Stimulated activated CD8-positive, alpha-beta memory T cell treated with anti-CD3 and anti-CD28 coated beads, Interleukin-4, amount 100 ng/mL, for 4 hours (primary cell): ENCODE measurements at regions not wholly inside any gene's neighbourhood (a gene's known extent, or its start where the extent isn't known, plus 50 kb on each side); places are given as distances from the start of the nearest gene placed in this dataset.
"Not testable (repeated sequence)": the region's sequence is repeated elsewhere in the genome, so short reads cannot be mapped to it uniquely, and the experiment has no call there.

Source experiments
- DNase-seq, 2 donors: peaks; one replicate each; pipeline ENCODE4 v3.0.0-alpha.2; 2020; ENCODE audit warnings: low read depth in 2 of 2, low spot score in 1 of 2

DNA sequence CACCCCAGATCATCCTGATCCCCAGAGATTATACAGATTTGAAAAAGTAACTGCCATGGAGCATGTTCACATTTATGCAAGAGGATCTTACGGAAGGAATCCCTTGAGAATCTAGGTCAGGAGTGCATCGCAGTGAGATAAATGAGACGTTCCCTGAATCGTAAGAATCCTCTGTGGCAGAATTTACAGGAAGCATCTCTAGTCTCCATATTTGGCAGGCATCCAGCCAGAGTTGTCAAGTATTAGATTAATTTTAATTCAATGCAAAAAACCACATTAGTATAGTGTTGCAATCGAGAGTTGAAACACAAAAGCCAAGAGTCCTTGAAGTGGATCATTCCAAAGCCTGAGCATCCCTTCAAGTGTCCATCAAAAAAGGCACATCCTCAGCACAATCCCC is 100.8 kb downstream of the RRAGC start:
- no peak for DNase-seq

DNA sequence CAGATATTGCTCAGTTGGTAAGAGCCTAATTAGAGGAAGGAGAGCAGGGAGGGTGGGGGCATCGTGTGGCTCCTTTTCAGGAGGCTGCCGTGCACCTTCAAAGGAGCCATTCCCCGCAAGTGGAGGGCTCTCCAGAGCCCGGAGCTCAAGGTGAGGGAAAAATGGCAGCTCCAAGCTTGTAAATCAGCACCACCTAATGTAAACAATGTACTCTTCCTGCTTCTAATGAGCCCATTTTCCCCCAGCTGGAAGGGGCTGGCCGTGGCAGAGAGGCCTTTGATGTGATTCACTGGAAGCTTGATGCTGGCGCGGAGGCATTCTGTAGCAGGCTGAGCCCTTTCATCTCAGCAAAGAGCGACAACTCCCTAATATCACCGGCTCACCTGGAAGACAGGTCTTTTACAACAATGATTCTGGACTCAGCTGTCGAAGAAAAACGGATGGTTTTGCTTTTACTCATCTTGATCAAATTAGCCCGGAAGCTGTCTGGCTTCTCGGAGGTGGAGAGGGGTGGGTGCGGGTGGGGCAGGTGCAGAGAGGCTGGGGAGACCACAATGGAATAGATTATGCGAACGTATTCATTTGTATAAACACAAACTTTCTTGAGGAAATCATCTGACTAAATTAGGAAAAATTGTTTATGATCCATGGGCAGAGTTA is 112.5 kb downstream of the RRAGC start:
- DNase-seq: no peak

DNA sequence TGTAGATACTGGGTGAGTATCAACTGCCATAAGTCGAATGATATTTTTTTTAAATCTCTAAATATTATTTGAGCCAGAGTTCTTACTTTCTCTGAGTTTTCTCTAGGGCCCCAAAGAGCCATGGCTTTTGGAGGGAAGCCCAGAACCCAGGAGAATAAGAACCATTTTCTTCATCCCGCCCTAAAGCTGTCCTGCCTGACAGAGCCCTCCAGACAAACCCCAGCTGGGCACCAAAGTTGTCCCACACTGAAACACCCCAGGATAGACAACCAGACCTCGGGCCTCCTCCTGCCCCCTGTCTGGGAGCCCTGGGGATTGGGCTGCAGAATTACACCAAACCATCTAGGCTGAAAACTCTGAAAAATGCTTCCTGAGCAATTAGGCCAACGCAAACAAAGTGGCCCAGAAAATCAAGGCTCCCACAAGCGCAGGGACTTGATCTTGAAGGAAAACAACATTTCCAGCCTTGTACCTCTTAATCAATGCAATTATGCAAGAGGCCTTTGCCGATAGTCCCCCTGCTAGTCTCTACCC is 113.1 kb downstream of the RRAGC start:
- no peak for DNase-seq

DNA sequence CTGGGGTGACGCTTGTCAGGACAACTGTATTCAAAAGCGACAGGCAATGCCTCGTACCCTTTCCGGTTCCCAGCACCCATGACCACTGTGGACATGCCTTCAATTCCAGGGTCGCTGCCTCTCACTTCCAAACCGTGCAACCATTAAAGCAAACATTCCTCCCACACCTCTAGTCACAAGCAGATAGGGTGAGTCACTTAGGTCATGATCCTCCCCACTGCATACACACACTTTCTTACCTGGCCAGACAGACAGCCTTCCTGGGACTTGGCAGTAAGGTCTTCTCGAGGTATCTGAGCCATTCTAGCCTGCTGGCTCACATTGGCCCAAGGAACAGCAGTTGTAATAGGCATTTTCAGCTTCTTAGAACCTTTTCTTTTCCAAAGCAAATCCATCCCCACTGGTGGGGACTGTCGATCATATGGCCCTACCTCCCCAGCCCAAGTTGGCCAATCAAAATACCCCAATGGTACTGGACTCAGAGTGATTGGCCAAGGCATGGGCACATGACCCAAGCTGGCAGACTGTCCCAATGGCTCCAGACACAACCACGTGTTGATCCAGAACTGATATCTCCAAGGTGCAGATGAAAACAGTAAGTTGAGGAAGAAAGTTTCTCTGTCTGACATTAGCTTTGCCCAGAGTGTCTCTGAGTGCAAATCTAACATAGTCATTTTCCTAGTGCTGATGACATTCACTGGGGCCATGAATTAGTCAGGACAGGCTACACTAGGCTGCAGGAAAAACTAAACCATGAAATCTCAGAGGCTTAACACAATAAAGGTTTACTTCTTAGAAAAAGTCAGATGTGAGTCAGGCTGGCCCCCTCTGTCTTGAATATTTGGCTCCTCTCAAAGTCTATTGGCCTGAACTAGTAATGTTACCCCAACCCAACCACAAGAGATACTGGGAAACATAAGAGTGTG is 113.8 kb downstream of the RRAGC start:
- no peak for DNase-seq

DNA sequence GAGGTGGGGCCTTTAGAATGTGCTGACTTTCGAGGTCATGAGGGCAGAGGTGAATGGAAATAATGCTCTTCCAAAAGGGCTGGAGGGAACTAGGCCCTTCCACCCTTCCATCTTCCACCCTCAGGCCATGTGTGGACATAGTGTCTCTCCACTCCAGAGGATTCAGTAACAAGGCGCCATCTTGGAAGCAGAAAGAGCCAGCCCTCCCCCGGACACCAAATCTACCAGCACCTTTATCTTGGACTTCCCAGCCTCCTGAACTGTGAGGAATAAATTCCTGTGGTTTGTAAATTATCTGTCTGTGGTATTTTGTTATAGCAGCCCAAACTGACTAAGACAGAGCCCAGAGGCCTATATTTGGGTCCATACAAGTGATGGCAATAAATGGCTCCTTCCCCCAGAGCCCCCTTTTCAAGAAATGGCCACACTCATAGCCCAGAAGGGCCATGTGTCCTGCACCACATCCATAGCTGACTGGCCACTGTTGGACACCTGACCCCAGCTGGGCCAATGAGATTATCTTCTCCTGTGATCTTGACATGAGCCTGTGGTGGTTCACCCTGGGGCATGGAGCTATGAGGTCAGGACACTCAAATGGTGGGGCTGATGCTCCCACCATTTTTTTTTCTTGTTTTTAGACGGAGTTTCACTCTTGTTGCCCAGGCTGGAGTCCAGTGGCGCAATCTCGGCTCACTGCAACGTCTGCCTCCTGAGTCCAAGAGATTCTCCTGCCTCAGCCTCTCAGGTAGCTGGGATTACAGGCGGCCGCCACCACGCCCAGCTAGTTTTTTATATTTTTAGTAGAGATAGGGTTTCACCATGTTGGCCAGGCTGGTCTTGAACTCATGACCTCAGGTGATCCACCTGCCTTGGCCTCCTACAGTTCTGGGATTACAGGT is 114.9 kb downstream of the RRAGC start:
- DNase-seq: no peak

DNA sequence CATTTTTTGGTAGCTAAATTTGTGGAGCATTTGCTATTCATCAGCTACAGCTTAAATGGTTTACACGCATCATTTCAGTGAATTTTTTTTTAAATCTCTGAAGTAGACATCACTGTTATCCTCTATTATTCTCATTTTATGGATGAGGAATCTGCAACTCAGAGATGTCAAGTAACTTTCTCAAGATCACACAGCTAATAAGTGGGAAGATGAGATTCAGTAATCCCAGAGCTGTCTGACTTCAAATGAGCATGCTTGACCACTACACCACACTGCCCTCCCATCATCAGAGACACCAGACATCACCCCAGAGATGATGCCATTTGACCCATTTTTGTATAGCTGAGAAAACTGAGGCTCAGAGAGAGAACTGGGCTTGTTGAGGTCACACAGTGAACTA is 116.4 kb downstream of the RRAGC start:
- no peak for DNase-seq

DNA sequence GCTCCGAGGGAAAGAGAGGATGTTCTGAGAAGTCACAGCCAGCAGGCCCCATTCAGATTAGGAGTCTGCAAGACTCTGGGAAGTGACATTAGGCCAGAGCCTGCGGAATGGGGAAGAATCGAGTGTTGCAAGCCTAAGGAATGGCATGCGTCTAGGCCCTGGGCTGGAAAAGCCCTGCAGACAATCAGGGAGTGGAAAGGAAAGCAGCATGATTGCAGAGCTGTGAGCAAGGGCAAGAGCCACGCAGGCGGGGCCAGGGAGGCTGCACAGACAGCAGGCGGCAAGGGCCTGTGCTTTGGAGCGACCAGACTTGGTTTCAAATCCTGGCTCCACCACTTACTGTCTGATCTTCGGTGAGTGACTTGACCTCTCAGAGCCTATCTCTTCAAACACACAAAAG is 118.2 kb downstream of the RRAGC start:
- no peak for DNase-seq

DNA sequence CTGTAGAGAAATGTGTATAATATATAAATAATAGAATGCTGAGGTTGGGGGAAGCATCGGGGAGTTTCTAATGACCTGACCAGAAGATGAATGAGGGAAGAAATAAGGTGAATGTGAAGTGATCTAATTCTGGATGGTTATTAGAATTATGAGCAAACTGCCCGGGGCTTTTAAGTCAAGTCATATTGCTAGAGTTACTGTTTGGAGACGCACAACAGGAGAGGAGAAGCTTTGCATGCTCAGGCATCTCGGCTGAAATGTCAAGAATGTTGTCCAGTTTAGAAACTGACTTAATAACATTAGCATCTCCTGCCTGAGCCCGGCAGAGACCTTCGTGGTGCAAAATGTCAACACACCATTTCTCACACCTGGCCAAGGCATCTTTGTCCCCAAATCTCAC is 119.1 kb downstream of the RRAGC start:
- no peak for DNase-seq

DNA sequence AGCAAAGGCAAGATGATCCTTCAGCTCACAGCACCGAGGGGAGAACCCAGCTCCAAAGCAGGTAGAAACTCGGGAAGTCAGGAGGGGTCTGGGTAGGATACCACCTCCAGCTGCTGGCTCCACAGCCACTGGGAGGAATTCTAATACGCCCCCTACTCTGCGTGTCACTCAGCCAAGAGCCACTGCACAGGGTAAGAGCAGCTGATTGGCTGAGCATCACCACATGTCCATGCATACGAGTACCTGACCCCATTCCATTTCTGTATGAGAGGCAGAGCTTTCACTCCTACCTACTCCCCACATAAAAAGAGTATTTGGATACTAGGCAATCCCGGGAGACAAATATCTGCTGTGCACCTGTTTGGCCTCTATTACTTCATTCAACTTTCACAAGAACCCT is 121.4 kb downstream of the RRAGC start:
- DNase-seq: no peak

DNA sequence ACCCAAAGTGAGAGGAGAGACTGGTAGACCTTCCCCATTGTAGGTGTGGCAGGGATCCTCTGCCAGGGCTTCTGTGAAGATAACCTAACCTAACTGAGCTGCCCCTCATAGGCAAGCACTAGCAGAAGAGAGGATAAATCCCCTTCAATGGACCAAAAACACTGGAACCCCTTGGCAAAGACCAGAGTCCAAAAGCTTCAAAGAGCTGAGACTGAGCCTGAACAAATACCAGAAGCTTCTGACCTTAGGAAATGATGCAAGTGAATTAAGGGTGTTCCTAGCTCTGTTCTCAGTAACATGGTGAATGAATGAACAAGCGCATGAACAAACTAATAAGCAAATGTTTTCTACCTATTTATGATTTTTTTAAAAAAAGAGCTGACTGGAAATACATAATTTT is 123.2 kb downstream of the RRAGC start:
- no peak for DNase-seq

DNA sequence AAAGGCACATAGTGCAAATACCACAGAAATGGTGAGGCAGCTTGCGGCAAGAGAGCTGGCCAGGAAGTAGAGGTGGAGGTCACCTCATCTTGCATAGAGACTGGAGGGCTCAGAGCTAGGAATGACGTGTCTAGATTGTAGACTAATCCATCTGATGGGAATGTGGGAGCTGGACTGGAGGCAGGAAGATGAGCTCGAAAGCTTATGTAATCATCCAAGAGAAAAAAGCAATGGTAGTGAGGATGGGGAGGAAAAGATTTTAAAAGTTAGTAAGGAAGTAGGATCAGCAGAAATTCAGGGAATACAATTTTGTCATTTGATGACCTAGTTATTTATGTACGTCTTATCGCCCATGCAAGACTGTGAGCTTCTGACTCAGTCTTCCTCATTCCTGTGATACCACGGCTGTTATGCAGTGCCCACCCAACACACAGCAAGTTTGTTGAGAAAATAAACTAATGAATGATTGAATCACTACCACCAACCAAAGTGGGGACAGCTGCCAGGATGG is 123.9 kb downstream of the RRAGC start:
- no peak for DNase-seq

DNA sequence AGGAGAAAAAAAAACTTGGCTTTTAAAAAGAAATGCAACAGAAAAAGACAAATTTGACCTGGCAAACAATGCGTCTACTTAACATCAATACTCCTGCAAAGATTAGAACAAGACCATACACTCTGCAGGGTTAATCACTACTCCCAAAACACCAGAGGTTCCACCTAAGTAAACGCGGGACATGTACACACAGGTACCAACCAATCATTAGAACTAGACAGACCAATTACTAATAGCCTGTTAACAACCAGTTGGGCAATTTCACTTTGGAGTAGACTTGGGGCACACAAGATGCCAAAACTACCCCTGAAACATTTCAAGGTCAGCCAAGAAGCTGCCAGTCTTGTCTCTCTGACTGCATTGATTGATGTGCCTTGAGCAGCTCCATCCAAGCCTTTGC is 125.8 kb downstream of the RRAGC start:
- no peak for DNase-seq

DNA sequence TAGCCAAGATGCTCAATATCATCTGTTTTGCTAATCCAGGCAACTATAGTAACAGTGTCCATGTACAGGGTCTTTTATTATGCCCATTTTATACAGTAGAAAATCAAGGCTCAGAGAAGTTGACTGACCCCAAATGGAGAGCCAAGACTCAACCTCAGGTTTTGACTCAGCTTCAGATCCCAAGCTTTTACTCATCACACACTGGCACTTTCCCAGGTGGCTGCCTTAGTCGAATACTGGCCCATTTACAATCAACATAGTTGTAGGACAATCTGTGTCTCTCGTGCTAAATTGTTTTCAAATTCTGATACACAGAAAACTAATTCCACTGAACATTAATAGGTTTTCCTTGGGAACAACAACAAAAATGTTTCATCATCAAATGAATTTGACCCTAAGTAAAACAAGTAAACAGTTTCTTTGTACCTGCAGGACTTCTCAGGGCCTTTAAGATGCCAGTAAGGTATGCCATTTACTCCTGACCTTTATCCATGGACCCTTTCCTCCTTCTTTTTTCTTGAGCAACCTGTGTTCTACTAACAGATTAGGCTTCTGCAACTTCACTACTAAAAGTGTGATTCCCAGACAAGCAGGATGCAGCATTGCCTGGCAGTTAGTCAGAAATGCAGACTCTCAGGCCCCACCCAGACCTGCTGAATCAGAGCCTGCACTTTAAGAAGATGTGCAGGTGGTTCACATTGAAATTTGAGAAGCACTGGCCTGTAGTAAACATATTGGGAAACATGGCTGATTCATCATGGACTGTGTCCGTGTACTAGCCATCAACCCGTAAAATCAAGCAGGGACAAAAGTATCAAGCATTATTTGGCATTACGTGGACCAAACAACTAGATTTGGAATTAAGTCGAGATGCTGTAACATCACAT is 128.8 kb downstream of the RRAGC start:
- DNase-seq: no peak

DNA sequence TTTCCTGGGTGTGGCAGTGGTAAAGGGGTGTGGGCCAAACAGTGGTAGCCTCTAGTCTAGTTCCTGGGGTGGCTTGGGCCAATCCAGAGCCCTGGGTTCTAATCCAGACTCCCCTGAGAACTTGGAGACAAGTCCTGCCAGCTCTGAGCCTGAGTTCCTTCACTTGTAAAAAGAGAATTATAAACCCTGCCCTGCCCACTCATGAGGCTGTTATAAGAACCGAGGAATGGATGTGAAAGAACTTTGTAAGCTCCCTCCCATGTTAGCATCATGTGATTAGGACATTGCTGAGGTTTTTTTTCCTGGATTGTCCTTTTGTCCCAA is 131.0 kb downstream of the RRAGC start:
- no peak for DNase-seq

DNA sequence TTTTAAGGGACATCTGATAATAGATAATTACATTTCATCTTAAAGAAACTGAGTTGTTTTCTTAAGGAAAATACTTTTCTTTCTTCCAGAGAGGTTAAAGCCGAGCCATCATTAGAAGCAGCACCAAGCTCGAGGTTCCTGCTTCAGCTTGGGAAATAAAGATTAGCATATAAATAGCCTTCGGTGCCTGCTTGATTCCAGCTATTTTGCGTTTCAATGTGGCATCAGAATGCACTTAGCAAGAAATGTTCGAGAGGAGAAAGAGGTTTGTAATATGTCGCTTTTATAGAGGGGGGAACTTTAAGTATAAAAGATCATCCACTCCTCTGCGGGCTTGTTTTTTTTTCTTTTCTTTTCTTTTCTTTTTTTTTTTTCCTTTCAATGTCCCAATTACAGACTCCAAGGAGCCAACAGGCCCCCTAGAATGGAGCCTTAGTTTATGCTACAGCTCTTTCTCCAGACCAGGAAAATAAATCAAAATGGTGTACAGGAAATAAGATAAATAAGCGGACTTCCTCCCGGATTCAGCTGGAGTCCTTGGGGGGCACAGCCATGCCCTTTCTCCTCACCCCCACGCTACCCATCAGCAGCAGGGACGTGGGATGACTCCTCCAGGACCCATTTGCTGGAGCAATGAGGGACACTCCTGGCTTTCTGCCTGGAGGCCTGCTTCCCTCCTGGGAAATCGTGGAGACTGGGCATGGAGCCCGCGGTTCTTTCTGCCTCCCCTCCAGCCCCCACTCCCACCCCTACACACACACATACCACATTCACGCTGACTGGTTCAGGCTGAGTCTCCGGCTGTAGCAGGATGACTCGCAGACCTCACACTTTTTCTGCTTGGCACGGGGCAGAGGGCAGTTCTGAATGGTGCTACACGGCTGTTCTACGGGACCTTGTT is 131.6 kb downstream of the RRAGC start:
- DNase-seq: no peak

DNA sequence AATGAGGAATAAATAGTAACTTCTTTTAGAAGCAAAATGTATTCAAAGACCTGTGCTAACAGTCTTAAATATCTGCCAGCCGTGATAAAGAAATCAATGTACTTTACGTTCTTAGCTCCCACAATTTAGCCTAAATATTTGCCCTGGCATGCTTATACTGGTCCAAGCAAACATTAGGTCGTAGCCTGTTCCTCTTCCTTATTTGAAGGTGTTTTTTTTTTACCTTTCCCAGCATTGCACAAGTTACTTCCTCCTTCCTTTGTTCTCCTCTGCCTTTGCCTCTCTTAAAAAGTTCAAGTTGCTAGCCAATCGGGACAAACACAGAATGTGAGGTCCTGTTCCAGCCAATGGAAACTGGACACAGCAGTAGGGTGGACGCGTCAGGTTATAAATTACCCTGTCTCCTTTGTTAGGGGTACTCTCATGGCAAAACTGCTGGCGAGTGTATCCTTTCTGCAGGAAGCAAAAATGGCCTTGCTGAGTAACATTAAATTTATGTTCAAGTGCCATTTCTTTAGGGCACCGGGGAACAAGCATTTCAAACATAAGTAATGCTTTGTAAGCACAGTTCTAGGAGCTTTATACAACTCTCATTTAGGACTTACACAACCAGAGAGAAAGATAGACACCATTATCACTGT is 134.1 kb downstream of the RRAGC start:
- DNase-seq: not testable (repeated sequence)

DNA sequence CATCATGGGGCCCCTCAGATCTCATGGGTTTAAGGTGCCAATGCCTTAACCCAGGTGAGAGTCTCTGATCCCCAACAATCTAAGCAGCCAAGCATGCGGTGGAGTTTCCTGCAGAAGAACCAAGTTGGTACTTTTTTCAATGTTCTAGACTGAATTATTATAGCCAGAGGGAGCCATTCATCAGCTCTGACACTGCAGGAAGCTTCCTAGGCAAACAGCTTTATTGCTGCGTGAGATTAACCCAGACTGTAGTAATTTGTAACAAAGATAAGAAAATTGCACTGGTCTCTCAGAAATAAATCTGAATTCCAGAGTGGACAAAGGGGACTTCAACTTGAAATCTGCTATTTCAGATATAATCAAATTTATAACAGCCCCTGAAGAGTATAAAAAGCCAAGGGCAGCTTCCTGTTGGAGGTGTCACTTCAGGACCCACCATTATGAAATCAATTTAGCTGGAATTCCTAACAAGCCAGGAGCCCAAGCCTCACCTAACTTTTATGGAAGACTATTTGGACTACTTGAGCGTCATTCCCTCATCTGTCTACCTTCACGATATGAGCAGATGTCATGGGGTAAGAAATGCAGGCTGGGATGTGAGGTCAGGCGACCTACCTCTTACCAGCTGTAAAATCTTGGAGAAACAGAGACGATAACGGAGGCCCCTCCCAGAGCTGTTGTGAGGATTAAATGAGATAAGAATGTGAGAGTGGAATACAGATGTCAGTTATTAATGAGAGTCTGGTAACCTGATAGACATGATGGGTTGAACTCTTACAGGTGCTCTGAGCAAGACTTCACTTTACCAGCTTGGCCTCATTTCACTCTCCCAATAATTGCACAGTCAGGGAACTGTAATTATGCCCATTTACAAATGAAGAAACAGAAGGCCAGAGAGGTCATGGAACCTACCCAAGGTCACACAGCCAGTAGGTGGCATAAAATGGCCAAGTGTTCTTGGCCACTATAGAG is 135.1 kb downstream of the RRAGC start:
- no peak for DNase-seq

DNA sequence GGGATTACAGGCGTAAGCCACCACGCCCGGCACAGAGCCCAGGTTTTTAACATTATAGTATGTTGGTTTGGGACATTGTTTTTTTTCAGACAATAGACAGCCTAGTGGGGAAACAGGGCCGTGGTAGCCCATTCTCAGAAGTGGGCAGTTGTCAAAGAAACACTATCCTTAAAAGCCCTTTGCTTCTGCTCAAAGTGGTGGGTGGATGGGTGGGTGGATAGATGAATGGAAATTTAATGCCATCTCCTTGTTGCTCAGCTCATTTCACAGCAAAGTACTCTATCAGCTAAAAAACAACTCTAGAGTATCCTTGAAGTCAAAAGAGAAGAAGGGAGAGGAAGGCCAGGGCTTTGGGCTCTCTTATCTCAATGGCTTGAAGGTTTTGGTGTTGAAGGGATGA is 137.8 kb downstream of the RRAGC start:
- DNase-seq: no peak
